Upper lobe of right lung (tissue), 1 donor: ENCODE measurements at regions not wholly inside any gene's neighbourhood (a gene's known extent, or its start where the extent isn't known, plus 50 kb on each side); places are given as distances from the start of the nearest gene placed in this dataset.

Source experiments
- ATAC-seq: fragments of 200-7000 bp; cut with Tn5 transposase; one replicate; pipeline ENCODE4 v1.9.1; 2020; ENCODE audit warnings: mild to moderate bottlenecking, moderate library complexity
- DNase-seq: peaks from one replicate; pipeline ENCODE4 v3.0.0-alpha.2; 2020
- H3K27ac ChIP-seq: fragments of 200-600 bp; one replicate; pipeline ENCODE4 v1.8.0; 2022
- H3K27me3 ChIP-seq: fragments of 200-600 bp; one replicate; pipeline ENCODE4 v1.8.0; 2022; ENCODE audit warnings: mild to moderate bottlenecking
- H3K36me3 ChIP-seq: fragments of 200-600 bp; one replicate; pipeline ENCODE4 v1.8.0; 2022
- H3K4me1 ChIP-seq: fragments of 200-600 bp; one replicate; pipeline ENCODE4 v1.8.0; 2022
- H3K4me3 ChIP-seq: fragments of 200-600 bp; one replicate; pipeline ENCODE4 v1.8.0; 2022; ENCODE audit warnings: mild to moderate bottlenecking
- H3K9me3 ChIP-seq: fragments of 200-600 bp; one replicate; pipeline ENCODE4 v1.8.0; 2022
- CTCF ChIP-seq: fragments of 200-600 bp; IDR thresholded peaks from one replicate; pipeline ENCODE4 v1.8.0; 2022; ENCODE audit warnings: antibody characterized with exemption
- intact Hi-C: fragments of 100-400 bp; cut with DNase I; formaldehyde crosslinking; loops from one replicate; pipeline ENCODE4 v1.11.0; 2022
- donor health status: DM: no; HTN: yes; CAD: no; lungs with severe emphysema.

- intact Hi-C loops, result no loop called here
- peak; percentile 69 for ATAC-seq
- peaks cover 6% of the 10 kb centered on the region for H3K27me3 ChIP-seq
- H3K4me3 ChIP-seq, result no peak overlapping the region
- H3K4me1 ChIP-seq, result peaks cover 6% of the 10 kb centered on the region
- no peak for DNase-seq
- TF ChIP-seq CTCF, result peak; percentile 2
- no peaks in the 10 kb centered on the region for H3K9me3 ChIP-seq
- H3K36me3 ChIP-seq, result no peaks in the 10 kb centered on the region
- H3K27ac ChIP-seq, result peak overlapping the region; percentile 32
These were observed 132.8 kb upstream of the SDK2 start for GRCh38 chr17:73777131-73777449.

- no peaks in the 10 kb centered on the region for H3K4me1 ChIP-seq
- no peak overlapping the region for H3K4me3 ChIP-seq
- no peaks in the 10 kb centered on the region for H3K36me3 ChIP-seq
- no peak for TF ChIP-seq CTCF
- DNase-seq (no peak), ATAC-seq (no peak)
- no peaks in the 10 kb centered on the region for H3K9me3 ChIP-seq
- H3K27me3 ChIP-seq, result peaks cover 22% of the 10 kb centered on the region
- no peak overlapping the region for H3K27ac ChIP-seq
- intact Hi-C loops, result no loop called here
These were observed 138.0 kb upstream of the SDK2 start for GRCh38 chr17:73782231-73782630.

GRCh38 chr17:73782641-73783381 is 138.6 kb upstream of the SDK2 start:
- Histone ChIP-seq H3K36me3 (no peaks in the 10 kb centered on the region), H3K4me1 (no peaks in the 10 kb centered on the region), H3K27me3 (peaks cover 22% of the 10 kb centered on the region), H3K4me3 (no peak overlapping the region), H3K9me3 (no peaks in the 10 kb centered on the region), H3K27ac (no peak overlapping the region)
- ATAC-seq (peak; percentile 66), DNase-seq (no peak)
- no peak for TF ChIP-seq CTCF
- intact Hi-C loops, result no loop called here

GRCh38 chr17:73783382-73783766 is 139.1 kb upstream of the SDK2 start:
- DNase-seq, result no peak
- no peak for ATAC-seq
- no peaks in the 10 kb centered on the region for H3K36me3 ChIP-seq
- H3K27me3 ChIP-seq, result peaks cover 22% of the 10 kb centered on the region
- intact Hi-C loops, result no loop called here
- H3K27ac ChIP-seq, result no peak overlapping the region
- H3K4me1 ChIP-seq, result no peaks in the 10 kb centered on the region
- no peak overlapping the region for H3K4me3 ChIP-seq
- no peaks in the 10 kb centered on the region for H3K9me3 ChIP-seq
- TF ChIP-seq CTCF, result no peak

- Histone ChIP-seq H3K36me3 (no peaks in the 10 kb centered on the region), H3K27me3 (peaks cover 25% of the 10 kb centered on the region), H3K4me1 (no peaks in the 10 kb centered on the region), H3K4me3 (no peak overlapping the region), H3K27ac (no peak overlapping the region), H3K9me3 (no peaks in the 10 kb centered on the region)
- ATAC-seq, result no peak
- no peak for TF ChIP-seq CTCF
- no peak for DNase-seq
- intact Hi-C loops, result no loop called here
These were observed 139.8 kb upstream of the SDK2 start for GRCh38 chr17:73783945-73784603.
